Endothelial cell of umbilical vein (primary cell): ENCODE measurements at regions not wholly inside any gene's neighbourhood (a gene's known extent, or its start where the extent isn't known, plus 50 kb on each side); places are given as distances from the start of the nearest gene placed in this dataset.

Experiments
- BruUV-seq: library from RNA; stranded (reverse); fragments of 400-500 nt; replicated peaks from 2 replicates; lab custom pipeline; 2021; lab: Mats Ljungman, UMichigan
- CTCF ChIA-PET: fragments of 300-600, 350-600 bp; sonication (Branson Sonifier 250); formaldehyde crosslinking; loops from one replicate; lab custom pipeline; 2021; ENCODE audit warnings: antibody characterized with exemption, inconsistent platforms; lab: Charles Lee
- POLR2A ChIA-PET: fragments of 300-600, 350-600 bp; sonication (Branson Sonifier 250); formaldehyde crosslinking; loops from one replicate; lab custom pipeline; 2021; ENCODE audit warnings: antibody characterized with exemption, inconsistent platforms; lab: Charles Lee
- DNase-seq: peaks from one replicate; pipeline ENCODE4 v3.0.0-alpha.2; 2011; ENCODE audit warnings: low read depth, low spot score
- FAIRE-seq: peaks from 2 replicates; lab custom pipeline; 2011; peaks lifted over from hg19 to GRCh38; lab: Jason Lieb, UNC
- H2AFZ ChIP-seq: 2 replicates; pipeline ENCODE4 v1.6.0; 2012; ENCODE audit warnings: low read depth, low read length, control low read depth, inconsistent platforms
- H3K27ac ChIP-seq: 2 replicates; pipeline ENCODE4 v1.5.1; 2011; ENCODE audit warnings: low read depth, mild to moderate bottlenecking, control low read depth, low read length, moderate library complexity; ENCODE audit not compliant: insufficient read depth
- H3K27me3 ChIP-seq, 2 experiments: 2 replicates each; pipeline versions ENCODE4 v1.6.0 to v1.6.1; 2011; ENCODE audit warnings: low read length in 2 of 2, mixed read lengths in 1 of 2; ENCODE audit not compliant: control insufficient read depth in 2 of 2, insufficient read depth in 2 of 2
- H3K36me3 ChIP-seq, 2 experiments: 2 replicates in 1 of 2; 3 replicates in 1 of 2; pipeline ENCODE4 v1.5.1; 2011; ENCODE audit warnings: low read length in 2 of 2, mild to moderate bottlenecking in 1 of 2, moderate library complexity in 1 of 2; ENCODE audit not compliant: control insufficient read depth in 2 of 2, insufficient read depth in 2 of 2; ENCODE audit errors: extremely low read depth in 1 of 2
- H3K4me1 ChIP-seq: 3 replicates; pipeline ENCODE4 v1.5.1; 2011; ENCODE audit warnings: mild to moderate bottlenecking, low read length; ENCODE audit not compliant: control insufficient read depth, insufficient read depth; ENCODE audit errors: extremely low read depth
- H3K4me2 ChIP-seq: 2 replicates; pipeline ENCODE4 v1.6.1; 2011; ENCODE audit warnings: low read length, control low read depth, mixed read lengths; ENCODE audit not compliant: insufficient read depth
- H3K4me3 ChIP-seq, 3 experiments: fragments of 200-600 bp in 1 of 3; sonication (generic), shearing (Covaris generic) in 1 of 3; replicated peaks in 1 of 3; 2 replicates each; pipeline ENCODE4 v1.5.1; 2011 to 2016; ENCODE audit warnings: control low read depth in 3 of 3, low read length in 3 of 3, mild to moderate bottlenecking in 2 of 3, inconsistent platforms in 1 of 3, low read depth in 1 of 3, moderate library complexity in 1 of 3; ENCODE audit not compliant: insufficient read depth in 1 of 3
- H3K79me2 ChIP-seq: 2 replicates; pipeline ENCODE4 v1.6.0; 2012; ENCODE audit warnings: low read length, inconsistent platforms; ENCODE audit not compliant: control insufficient read depth, insufficient read depth
- H3K9ac ChIP-seq: replicated peaks from 2 replicates; pipeline ENCODE3; 2011; ENCODE audit warnings: low read length, control low read depth; ENCODE audit not compliant: insufficient read depth; ENCODE audit errors: extremely low read depth
- H3K9me1 ChIP-seq: replicated peaks from 3 replicates; pipeline ENCODE4 v1.6.0; 2011; ENCODE audit warnings: mild to moderate bottlenecking, low read length; ENCODE audit not compliant: control insufficient read depth, insufficient read depth; ENCODE audit errors: extremely low read depth
- H3K9me3 ChIP-seq: replicated peaks from 2 replicates; pipeline ENCODE4 v1.5.1; 2012; ENCODE audit warnings: low read length, inconsistent platforms; ENCODE audit not compliant: control insufficient read depth, insufficient read depth
- H4K20me1 ChIP-seq: replicated peaks from 2 replicates; pipeline ENCODE3; 2011; ENCODE audit warnings: mild to moderate bottlenecking, low read length; ENCODE audit not compliant: control insufficient read depth, insufficient read depth; ENCODE audit errors: extremely low read depth
- EZH2 ChIP-seq: IDR thresholded peaks from 2 replicates; pipeline ENCODE4 v1.6.1; 2012; ENCODE audit warnings: borderline replicate concordance, low read depth, mild to moderate bottlenecking, moderate library complexity, low read length, inconsistent platforms; ENCODE audit not compliant: severe bottlenecking
- FOS ChIP-seq: IDR thresholded peaks from 2 replicates; pipeline ENCODE4 v1.6.1; 2011; ENCODE audit warnings: mild to moderate bottlenecking, low read length, moderate library complexity, borderline replicate concordance; ENCODE audit not compliant: insufficient read depth
- GATA2 ChIP-seq: IDR thresholded peaks from 2 replicates; pipeline ENCODE4 v1.7.0; 2011; ENCODE audit warnings: low read depth, mild to moderate bottlenecking, moderate library complexity, mixed read lengths, low read length; ENCODE audit not compliant: insufficient read length, insufficient read depth
- JUN ChIP-seq: IDR thresholded peaks from 2 replicates; pipeline ENCODE4 v1.6.1; 2011; ENCODE audit warnings: borderline replicate concordance, low read depth; ENCODE audit not compliant: insufficient read length, insufficient read depth
- MYC ChIP-seq: IDR thresholded peaks from one replicate; pipeline ENCODE4 v1.6.1; 2011; ENCODE audit warnings: mild to moderate bottlenecking, low read depth, low read length
- POLR2A ChIP-seq: IDR thresholded peaks from 2 replicates; pipeline ENCODE4 v1.6.1; 2012; ENCODE audit warnings: low read depth, mild to moderate bottlenecking, control low read depth, low read length
- POLR2AphosphoS5 ChIP-seq: IDR thresholded peaks from 2 replicates; pipeline ENCODE4 v1.6.1; 2012; ENCODE audit warnings: low read depth, mild to moderate bottlenecking, control low read depth, low read length, moderate library complexity; ENCODE audit not compliant: insufficient read depth
- dilution Hi-C: fragments of 300-500 bp; cut with MboI; formaldehyde crosslinking; loops from one replicate; pipeline ENCODE4 v1.15.0; 2019; ENCODE audit warnings: low sequenced_read_pairs; ENCODE audit not compliant: extremely low pct_ligation_motif_present
- intact Hi-C: fragments of 100-400 bp; cut with micrococcal nuclease; formaldehyde crosslinking; loops from one replicate; pipeline ENCODE4 v1.10.0; 2022
- TF ChIP-seq, protein P1 (sequence below): IDR thresholded peaks from 2 replicates; pipeline ENCODE4 v1.6.1; 2011; ENCODE audit not compliant: insufficient read depth, insufficient read length
- TF ChIP-seq, protein P2 (sequence below), 2 donors: IDR thresholded peaks; 1 replicate in 1 of 2; 2 replicates in 1 of 2; pipeline ENCODE4 v1.5.1; 2011; ENCODE audit warnings: low read length in 2 of 2, mild to moderate bottlenecking in 2 of 2, moderate library complexity in 2 of 2, control low read depth in 1 of 2, inconsistent platforms in 1 of 2, low read depth in 1 of 2; ENCODE audit not compliant: insufficient read depth in 1 of 2; ENCODE audit errors: extremely low read depth in 1 of 2

GRCh38 chr2:8405334-8405733 is 276.5 kb upstream of the ID2 start:
- POLR2A ChIA-PET, result no interaction called here

More at GRCh38 chr2:8405334-8405733, 276.5 kb upstream of the ID2 start:
- no peak overlapping the region for H2AFZ ChIP-seq
- intact Hi-C loops, result no loop called here
- H3K9me1 ChIP-seq, result no peaks in the 10 kb centered on the region
- no peaks in the 10 kb centered on the region for H3K27me3 ChIP-seq
- H3K27ac ChIP-seq, result no peak overlapping the region
- no peaks in the 10 kb centered on the region for H3K79me2 ChIP-seq
- H3K9me3 ChIP-seq, result peaks cover 2% of the 10 kb centered on the region
- no peak overlapping the region for H3K4me2 ChIP-seq
- dilution Hi-C loops, result no loop called here
- no peaks in the 10 kb centered on the region for H3K36me3 ChIP-seq
- H3K4me1 ChIP-seq, result no peaks in the 10 kb centered on the region
- BruUV-seq, result no TSS peak
- no peak overlapping the region for H3K9ac ChIP-seq
- CTCF ChIA-PET, result interaction anchor here (0.9 kb wide), 1 partner anchor 978 kb away, joined by 3 read pairs; no protein-coding TSS in a partner anchor
- no peak for TF ChIP-seq FOS
- TF ChIP-seq, protein P1, sequence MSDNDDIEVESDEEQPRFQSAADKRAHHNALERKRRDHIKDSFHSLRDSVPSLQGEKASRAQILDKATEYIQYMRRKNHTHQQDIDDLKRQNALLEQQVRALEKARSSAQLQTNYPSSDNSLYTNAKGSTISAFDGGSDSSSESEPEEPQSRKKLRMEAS, result no peak
- no peak for TF ChIP-seq MYC
- no peak for TF ChIP-seq EZH2
- TF ChIP-seq GATA2, result no peak
- no peak for TF ChIP-seq JUN
- TF ChIP-seq, protein P2, sequence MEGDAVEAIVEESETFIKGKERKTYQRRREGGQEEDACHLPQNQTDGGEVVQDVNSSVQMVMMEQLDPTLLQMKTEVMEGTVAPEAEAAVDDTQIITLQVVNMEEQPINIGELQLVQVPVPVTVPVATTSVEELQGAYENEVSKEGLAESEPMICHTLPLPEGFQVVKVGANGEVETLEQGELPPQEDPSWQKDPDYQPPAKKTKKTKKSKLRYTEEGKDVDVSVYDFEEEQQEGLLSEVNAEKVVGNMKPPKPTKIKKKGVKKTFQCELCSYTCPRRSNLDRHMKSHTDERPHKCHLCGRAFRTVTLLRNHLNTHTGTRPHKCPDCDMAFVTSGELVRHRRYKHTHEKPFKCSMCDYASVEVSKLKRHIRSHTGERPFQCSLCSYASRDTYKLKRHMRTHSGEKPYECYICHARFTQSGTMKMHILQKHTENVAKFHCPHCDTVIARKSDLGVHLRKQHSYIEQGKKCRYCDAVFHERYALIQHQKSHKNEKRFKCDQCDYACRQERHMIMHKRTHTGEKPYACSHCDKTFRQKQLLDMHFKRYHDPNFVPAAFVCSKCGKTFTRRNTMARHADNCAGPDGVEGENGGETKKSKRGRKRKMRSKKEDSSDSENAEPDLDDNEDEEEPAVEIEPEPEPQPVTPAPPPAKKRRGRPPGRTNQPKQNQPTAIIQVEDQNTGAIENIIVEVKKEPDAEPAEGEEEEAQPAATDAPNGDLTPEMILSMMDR (IDR thresholded peaks at IDR 0.05; ENCODE audit: extremely low read depth in 1 of 2, insufficient read depth in 1 of 2, low read depth in 1 of 2, low read length in 2 of 2), result no peak
- TF ChIP-seq POLR2AphosphoS5, result no peak
- no peak for TF ChIP-seq POLR2A
- no peaks in the 10 kb centered on the region for H4K20me1 ChIP-seq
- no peak overlapping the region for H3K4me3 ChIP-seq
- DNase-seq, result no peak
- no peak for FAIRE-seq
